SK-N-SH (cell line): ENCODE measurements at regions not wholly inside any gene's neighbourhood (a gene's known extent, or its start where the extent isn't known, plus 50 kb on each side); places are given as distances from the start of the nearest gene placed in this dataset.

Source experiments
- CTCF ChIA-PET: fragments of 300-600, 350-600 bp; formaldehyde crosslinking; extraction: SDS; loops from one replicate; lab custom pipeline; 2021; lab: Yijun Ruan, JAX
- POLR2A ChIA-PET: fragments of 350-600 bp; sonication (Branson Sonifier 250); formaldehyde crosslinking; extraction: SDS; loops from one replicate; lab custom pipeline; 2020; ENCODE audit warnings: antibody characterized with exemption, inconsistent platforms; lab: Yijun Ruan, JAX
- DNase-seq: peaks from one replicate; pipeline ENCODE4 v3.0.0; 2012
- H2AFZ ChIP-seq: fragments of 200-600 bp; sonication (generic); 2 replicates; pipeline ENCODE4 v1.8.1; 2016; ENCODE audit warnings: antibody characterized with exemption, mild to moderate bottlenecking, low read depth
- H3F3A ChIP-seq: fragments of 200-600 bp; sonication (generic); replicated peaks from 2 replicates; pipeline ENCODE3; 2016; ENCODE audit warnings: antibody characterized with exemption, mild to moderate bottlenecking; ENCODE audit not compliant: insufficient read depth
- H3K27ac ChIP-seq, 2 experiments: fragments of 200-500 bp in 1 of 2; fragments of 200-600 bp in 1 of 2; sonication (Bioruptor generic) in 1 of 2; sonication (generic), shearing (Covaris generic) in 1 of 2; 2 replicates each; pipeline versions ENCODE4 v1.5.1 to v1.6.1; 2014 to 2016; ENCODE audit warnings: low read depth in 2 of 2, inconsistent platforms in 1 of 2, low read length in 1 of 2, mild to moderate bottlenecking in 1 of 2, mixed read lengths in 1 of 2
- H3K27me3 ChIP-seq: fragments of 200-600 bp; sonication (generic), shearing (Covaris generic); 2 replicates; pipeline ENCODE4 v1.6.1; 2016; ENCODE audit warnings: mixed run types; ENCODE audit not compliant: insufficient read depth
- H3K36me3 ChIP-seq, 2 experiments: fragments of 200-500 bp in 1 of 2; fragments of 200-600 bp in 1 of 2; sonication (Bioruptor generic) in 1 of 2; sonication (generic) in 1 of 2; replicated peaks in 1 of 2; 2 replicates each; pipeline versions ENCODE3 to v1.5.1; 2014 to 2016; ENCODE audit warnings: low read length in 1 of 2, mild to moderate bottlenecking in 1 of 2; ENCODE audit not compliant: insufficient read depth in 2 of 2, control insufficient read depth in 1 of 2
- H3K4me1 ChIP-seq, 2 experiments: fragments of 200-500 bp in 1 of 2; fragments of 200-600 bp in 1 of 2; sonication (Bioruptor generic) in 1 of 2; sonication (generic), shearing (Covaris generic) in 1 of 2; 2 replicates each; pipeline versions ENCODE4 v1.5.1 to v1.6.1; 2014 to 2016; ENCODE audit warnings: low read depth in 1 of 2, low read length in 1 of 2, mixed run types in 1 of 2; ENCODE audit not compliant: insufficient read depth in 2 of 2, control insufficient read depth in 1 of 2
- H3K4me2 ChIP-seq: fragments of 200-600 bp; sonication (generic), shearing (Covaris generic); 2 replicates; pipeline ENCODE4 v1.6.1; 2017; ENCODE audit warnings: mixed run types
- H3K4me3 ChIP-seq, 2 experiments: fragments of 200-500 bp in 1 of 2; fragments of 200-600 bp in 1 of 2; sonication (Bioruptor generic) in 1 of 2; sonication (generic), shearing (Covaris generic) in 1 of 2; 2 replicates each; pipeline versions ENCODE4 v1.5.1 to v1.8.1; 2014 to 2016; ENCODE audit warnings: low read depth in 2 of 2, inconsistent platforms in 1 of 2, low read length in 1 of 2, mild to moderate bottlenecking in 1 of 2, mixed read lengths in 1 of 2, moderate library complexity in 1 of 2
- H3K79me2 ChIP-seq: fragments of 200-600 bp; sonication (generic); 2 replicates; pipeline ENCODE4 v1.8.1; 2017; ENCODE audit warnings: mild to moderate bottlenecking; ENCODE audit not compliant: insufficient read depth
- H3K9ac ChIP-seq: fragments of 200-600 bp; sonication (generic); 2 replicates; pipeline ENCODE4 v1.6.1; 2017; ENCODE audit warnings: mixed run types
- H3K9me2 ChIP-seq: fragments of 200-600 bp; sonication (generic); 2 replicates; pipeline ENCODE4 v1.6.1; 2017; ENCODE audit warnings: mixed run types
- H3K9me3 ChIP-seq: fragments of 200-600 bp; sonication (generic); 2 replicates; pipeline ENCODE4 v1.6.1; 2017; ENCODE audit warnings: mixed run types, mild to moderate bottlenecking, moderate library complexity
- H4K20me1 ChIP-seq: fragments of 200-600 bp; sonication (generic); 2 replicates; pipeline ENCODE4 v1.6.1; 2017; ENCODE audit warnings: mild to moderate bottlenecking, mixed run types; ENCODE audit not compliant: insufficient read depth
- ELF1 ChIP-seq: IDR thresholded peaks from 2 replicates; pipeline ENCODE4 v1.4.0; 2012
- EP300 ChIP-seq, 2 experiments: IDR thresholded peaks; 2 replicates each; pipeline versions ENCODE4 v1.4.0 to v1.6.1; 2012; ENCODE audit warnings: borderline replicate concordance in 1 of 2, low read depth in 1 of 2, low read length in 1 of 2
- FOSL2 ChIP-seq: IDR thresholded peaks from 2 replicates; pipeline ENCODE4 v1.4.0; 2012; ENCODE audit warnings: low read depth, mild to moderate bottlenecking, moderate library complexity, borderline replicate concordance
- FOXM1 ChIP-seq: IDR thresholded peaks from 2 replicates; pipeline ENCODE4 v1.4.0; 2012; ENCODE audit warnings: low read depth, mild to moderate bottlenecking
- GABPA ChIP-seq: IDR thresholded peaks from 2 replicates; pipeline ENCODE4 v1.4.0; 2012; ENCODE audit warnings: low read depth, mild to moderate bottlenecking
- GATA2 ChIP-seq: sonication (generic); formaldehyde crosslinking; IDR thresholded peaks from 2 replicates; pipeline ENCODE4 v1.5.0; 2020; ENCODE audit warnings: mild to moderate bottlenecking, missing genetic modification reagents
- JUND ChIP-seq: IDR thresholded peaks from 2 replicates; pipeline ENCODE4 v1.4.0; 2012
- MAX ChIP-seq: IDR thresholded peaks from 2 replicates; pipeline ENCODE4 v1.4.0; 2012; ENCODE audit warnings: low read depth
- MEF2A ChIP-seq: IDR thresholded peaks from 2 replicates; pipeline ENCODE4 v1.4.0; 2012; ENCODE audit warnings: low read depth, borderline replicate concordance
- MXI1 ChIP-seq: IDR thresholded peaks from 2 replicates; pipeline ENCODE4 v1.6.1; 2012; ENCODE audit warnings: mild to moderate bottlenecking, low read depth, low read length, improper control_type of control experiment
- NRF1 ChIP-seq: IDR thresholded peaks from 2 replicates; pipeline ENCODE4 v1.6.1; 2012; ENCODE audit warnings: low read depth, mild to moderate bottlenecking, low read length
- POLR2AphosphoS5 ChIP-seq: IDR thresholded peaks from 2 replicates; pipeline ENCODE4 v1.6.1; 2012; ENCODE audit warnings: low read depth, low read length
- REST ChIP-seq: IDR thresholded peaks from 2 replicates; pipeline ENCODE4 v1.6.1; 2012; ENCODE audit warnings: mild to moderate bottlenecking, low read depth, low read length, moderate library complexity
- RFX5 ChIP-seq: IDR thresholded peaks from 2 replicates; pipeline ENCODE4 v1.6.1; 2012; ENCODE audit warnings: mild to moderate bottlenecking, improper control_type of control experiment, low read length
- RXRA ChIP-seq: IDR thresholded peaks from 2 replicates; pipeline ENCODE4 v1.4.0; 2012; ENCODE audit warnings: low read depth, mild to moderate bottlenecking, borderline replicate concordance
- SIN3A ChIP-seq: IDR thresholded peaks from 2 replicates; pipeline ENCODE4 v1.6.1; 2012; ENCODE audit warnings: low read depth, mild to moderate bottlenecking, low read length, moderate library complexity, borderline replicate concordance
- USF2 ChIP-seq: fragments of 150-350 bp; IDR thresholded peaks from 2 replicates; pipeline ENCODE4 v1.6.1; 2017; ENCODE audit warnings: antibody characterized with exemption, low read length, low read depth, borderline replicate concordance
- YY1 ChIP-seq: IDR thresholded peaks from 2 replicates; pipeline ENCODE4 v1.4.0; 2012; ENCODE audit warnings: low read depth, mild to moderate bottlenecking
- WGBS: methylation state at CpG from one replicate; pipeline ENCODE4 v1.1.6; 2017; ENCODE audit warnings: low lambda C conversion rate; 5-methylcytosine and 5-hydroxymethylcytosine counted together

- Histone ChIP-seq H3K9me3 (no peaks in the 10 kb centered on the region), H3K36me3 (no peaks in the 10 kb centered on the region), H3F3A (no peaks in the 10 kb centered on the region), H2AFZ (no peak overlapping the region), H3K9me2 (no peaks in the 10 kb centered on the region), H3K9ac (no peak overlapping the region), H3K4me3 (no peak overlapping the region), H3K4me1 (peaks cover 0 to 6% of the 10 kb centered on the region in 2 experiments; a peak in 1 of 4 replicates), H3K79me2 (no peaks in the 10 kb centered on the region), H4K20me1 (no peaks in the 10 kb centered on the region), H3K4me2 (no peak overlapping the region), H3K27ac (no peak overlapping the region), H3K27me3 (peaks cover 13% of the 10 kb centered on the region; the same call in 1 of the 2 replicates)
- ChIA-PET POLR2A (no interaction called here), CTCF (interaction anchor here (5.6 kb wide), 1 partner anchor 10 kb away, joined by 26 read pairs; no protein-coding TSS in a partner anchor)
- no peak for TF ChIP-seq JUND
- TF ChIP-seq USF2, result no peak
- no peak for TF ChIP-seq MAX
- no peak for TF ChIP-seq MXI1
- TF ChIP-seq GABPA, result no peak
- TF ChIP-seq SIN3A, result no peak
- no peak for TF ChIP-seq YY1
- TF ChIP-seq FOSL2, result no peak
- TF ChIP-seq RXRA, result no peak
- TF ChIP-seq FOXM1, result no peak
- TF ChIP-seq RFX5, result no peak
- no peak for TF ChIP-seq ELF1
- no peak for TF ChIP-seq POLR2AphosphoS5
- TF ChIP-seq EP300 (IDR thresholded peaks at IDR 0.05; ENCODE audit: borderline replicate concordance in 1 of 2, low read depth in 1 of 2, low read length in 1 of 2), result no peak
- no peak for DNase-seq
- WGBS, result 80% methylated on average over 7 of the region's 8 CpGs
Observed at GRCh38 chr13:99666146-99666805, 165.0 kb downstream of the TM9SF2 start.

- WGBS, result 84% methylated on average over 9 of the region's 9 CpGs
- Histone ChIP-seq H3K9me2 (no peaks in the 10 kb centered on the region), H3K4me2 (no peak overlapping the region), H3K9ac (no peak overlapping the region), H3K4me1 (peaks cover 0 to 6% of the 10 kb centered on the region in 2 experiments; a peak in 2 of 4 replicates), H3K36me3 (no peaks in the 10 kb centered on the region), H2AFZ (no peak overlapping the region), H3K27ac (no peak overlapping the region), H3F3A (no peaks in the 10 kb centered on the region), H3K79me2 (no peaks in the 10 kb centered on the region), H3K27me3 (peaks cover 13% of the 10 kb centered on the region; the same call in 1 of the 2 replicates), H4K20me1 (no peaks in the 10 kb centered on the region)
- CTCF ChIA-PET, result interaction anchor here (5.6 kb wide), 1 partner anchor 10 kb away, joined by 26 read pairs; no protein-coding TSS in a partner anchor
- POLR2A ChIA-PET, result no interaction called here
- TF ChIP-seq RXRA, result no peak
- no peak for TF ChIP-seq USF2
- TF ChIP-seq NRF1, result no peak
- TF ChIP-seq MEF2A, result no peak
- TF ChIP-seq GATA2, result no peak
- no peak for TF ChIP-seq REST
- TF ChIP-seq, all 33 proteins: peak for 0
- H3K9me3 ChIP-seq, result no peaks in the 10 kb centered on the region
- no peak for DNase-seq
- H3K4me3 ChIP-seq, result no peak overlapping the region
Observed at GRCh38 chr13:99665711-99666110, 164.4 kb downstream of the TM9SF2 start.
